Upper lobe of right lung (tissue), 1 donor: ENCODE measurements at regions not wholly inside any gene's neighbourhood (a gene's known extent, or its start where the extent isn't known, plus 50 kb on each side); places are given as distances from the start of the nearest gene placed in this dataset.

Source experiments
- ATAC-seq: fragments of 200-7000 bp; cut with Tn5 transposase; one replicate; pipeline ENCODE4 v1.9.1; 2020; ENCODE audit warnings: mild to moderate bottlenecking, moderate library complexity
- DNase-seq: peaks from one replicate; pipeline ENCODE4 v3.0.0-alpha.2; 2020
- H3K27ac ChIP-seq: fragments of 200-600 bp; one replicate; pipeline ENCODE4 v1.8.0; 2022
- H3K27me3 ChIP-seq: fragments of 200-600 bp; one replicate; pipeline ENCODE4 v1.8.0; 2022; ENCODE audit warnings: mild to moderate bottlenecking
- H3K36me3 ChIP-seq: fragments of 200-600 bp; one replicate; pipeline ENCODE4 v1.8.0; 2022
- H3K4me1 ChIP-seq: fragments of 200-600 bp; one replicate; pipeline ENCODE4 v1.8.0; 2022
- H3K4me3 ChIP-seq: fragments of 200-600 bp; one replicate; pipeline ENCODE4 v1.8.0; 2022; ENCODE audit warnings: mild to moderate bottlenecking
- H3K9me3 ChIP-seq: fragments of 200-600 bp; one replicate; pipeline ENCODE4 v1.8.0; 2022
- CTCF ChIP-seq: fragments of 200-600 bp; IDR thresholded peaks from one replicate; pipeline ENCODE4 v1.8.0; 2022; ENCODE audit warnings: antibody characterized with exemption
- intact Hi-C: fragments of 100-400 bp; cut with DNase I; formaldehyde crosslinking; loops from one replicate; pipeline ENCODE4 v1.11.0; 2022
- donor health status: DM: no; HTN: yes; CAD: no; lungs with severe emphysema.

GRCh38 chr2:216553482-216554240 lies 55.0 kb downstream of the RPL37A start:
- no peaks in the 10 kb centered on the region for H3K27me3 ChIP-seq
- TF ChIP-seq CTCF = no peak
- H3K9me3 ChIP-seq = no peaks in the 10 kb centered on the region
- H3K27ac ChIP-seq = no peak overlapping the region
- intact Hi-C loops = no loop called here
- DNase-seq = no peak
- no peak for ATAC-seq
- H3K36me3 ChIP-seq = no peaks in the 10 kb centered on the region
- peaks cover 11% of the 10 kb centered on the region for H3K4me1 ChIP-seq
- no peak overlapping the region for H3K4me3 ChIP-seq

- no peak overlapping the region for H3K4me3 ChIP-seq
- H3K36me3 ChIP-seq = no peaks in the 10 kb centered on the region
- DNase-seq = no peak
- no peak overlapping the region for H3K27ac ChIP-seq
- no peaks in the 10 kb centered on the region for H3K9me3 ChIP-seq
- H3K27me3 ChIP-seq = no peaks in the 10 kb centered on the region
- intact Hi-C loops = no loop called here
- H3K4me1 ChIP-seq = peaks cover 11% of the 10 kb centered on the region
- no peak for ATAC-seq
- no peak for TF ChIP-seq CTCF
Measured at GRCh38 chr2:216554286-216554685, 55.6 kb downstream of the RPL37A start.

GRCh38 chr2:216554755-216555154 lies 56.1 kb downstream of the RPL37A start:
- H3K36me3 ChIP-seq = no peaks in the 10 kb centered on the region
- no peak overlapping the region for H3K4me3 ChIP-seq
- H3K9me3 ChIP-seq = no peaks in the 10 kb centered on the region
- H3K27me3 ChIP-seq = no peaks in the 10 kb centered on the region
- H3K4me1 ChIP-seq = peaks cover 11% of the 10 kb centered on the region
- ATAC-seq = no peak
- intact Hi-C loops = no loop called here
- H3K27ac ChIP-seq = no peak overlapping the region
- DNase-seq = no peak
- no peak for TF ChIP-seq CTCF

GRCh38 chr2:216555274-216555673 lies 56.6 kb downstream of the RPL37A start:
- TF ChIP-seq CTCF = no peak
- no peak overlapping the region for H3K27ac ChIP-seq
- peaks cover 11% of the 10 kb centered on the region for H3K4me1 ChIP-seq
- H3K9me3 ChIP-seq = no peaks in the 10 kb centered on the region
- no peaks in the 10 kb centered on the region for H3K27me3 ChIP-seq
- no peaks in the 10 kb centered on the region for H3K36me3 ChIP-seq
- intact Hi-C loops = no loop called here
- peak; percentile 81 for DNase-seq
- H3K4me3 ChIP-seq = no peak overlapping the region
- ATAC-seq = peak; percentile 86

- Histone ChIP-seq H3K27me3 (no peaks in the 10 kb centered on the region), H3K27ac (no peak overlapping the region), H3K4me3 (no peak overlapping the region), H3K9me3 (no peaks in the 10 kb centered on the region), H3K36me3 (no peaks in the 10 kb centered on the region), H3K4me1 (peaks cover 15% of the 10 kb centered on the region)
- DNase-seq = no peak
- ATAC-seq = no peak
- no peak for TF ChIP-seq CTCF
- intact Hi-C loops = no loop called here
Measured at GRCh38 chr2:216556202-216556601, 57.6 kb downstream of the RPL37A start.

- Histone ChIP-seq H3K4me3 (no peak overlapping the region), H3K36me3 (no peaks in the 10 kb centered on the region), H3K9me3 (no peaks in the 10 kb centered on the region), H3K4me1 (peaks cover 15% of the 10 kb centered on the region), H3K27me3 (no peaks in the 10 kb centered on the region), H3K27ac (no peak overlapping the region)
- no peak for DNase-seq
- no peak for TF ChIP-seq CTCF
- intact Hi-C loops = no loop called here
- no peak for ATAC-seq
Measured at GRCh38 chr2:216557413-216557812, 58.8 kb downstream of the RPL37A start.
